ENCODE measurements at regions not wholly inside any gene's neighbourhood (a gene's known extent, or its start where the extent isn't known, plus 50 kb on each side); places are given as distances from the start of the nearest gene placed in this dataset.

GRCh38 chr14:76274324-76274723 lies 101.6 kb upstream of the ESRRB start:
- Histone ChIP-seq H4K20me1 (ENCODE audit: control insufficient read depth, extremely low read depth, insufficient read depth, low read length) (no peaks in the 10 kb centered on the region), H3K4me1 (ENCODE audit: control insufficient read depth, extremely low read depth, insufficient read depth, low read length) (no peaks in the 10 kb centered on the region), H3K9me3 (ENCODE audit: control insufficient read depth, low read depth, low read length) (no peaks in the 10 kb centered on the region), H3K27me3 (ENCODE audit: control insufficient read depth, extremely low read depth, insufficient read depth, low read length) (peaks cover 19% of the 10 kb centered on the region), H3K4me3 (ENCODE audit: control insufficient read depth in 2 of 3, extremely low read depth in 1 of 3, insufficient read depth in 2 of 3, low read depth in 1 of 3, low read length in 3 of 3) (no peak overlapping the region), H2AFZ (ENCODE audit: control insufficient read depth, low read length) (no peak overlapping the region), H3K9ac (ENCODE audit: control insufficient read depth, extremely low read depth, insufficient read depth, low read length) (no peak overlapping the region), H3K9me1 (ENCODE audit: control insufficient read depth, extremely low read depth, insufficient read depth, low read length) (no peaks in the 10 kb centered on the region), H3K4me2 (ENCODE audit: control insufficient read depth, extremely low read depth, insufficient read depth, low read depth, low read length) (no peak overlapping the region), H3K36me3 (ENCODE audit: control insufficient read depth in 2 of 2, extremely low read depth in 1 of 2, insufficient read depth in 2 of 2, low read length in 2 of 2) (no peaks in the 10 kb centered on the region), H3K27ac (ENCODE audit: control insufficient read depth, insufficient read depth, low read length) (no peak overlapping the region), H3K79me2 (ENCODE audit: control insufficient read depth, insufficient read depth, low read length) (no peaks in the 10 kb centered on the region)
- no peak for FAIRE-seq
- no peak for DNase-seq (ENCODE audit: low read depth, low spot score)
- TF ChIP-seq CTCF (optimal IDR thresholded peaks at IDR 0.05 in 1 of 3, IDR thresholded peaks at IDR 0.05 in 1 of 3, conservative IDR thresholded peaks at IDR 0.05 in 1 of 3; ENCODE audit: extremely low read depth in 1 of 3, insufficient read depth in 2 of 3, low read length in 3 of 3) (no peak), EZH2 (IDR thresholded peaks at IDR 0.05; ENCODE audit: low read length) (no peak)
- dilution Hi-C loops (cut with MboI; ENCODE audit: extremely low pct_ligation_motif_present, low sequenced_read_pairs): no loop called here

- Histone ChIP-seq H3K9ac (ENCODE audit: control insufficient read depth, extremely low read depth, insufficient read depth, low read length) (no peak overlapping the region), H3K4me3 (ENCODE audit: control insufficient read depth in 2 of 3, extremely low read depth in 1 of 3, insufficient read depth in 2 of 3, low read depth in 1 of 3, low read length in 3 of 3) (no peak overlapping the region), H3K27ac (ENCODE audit: control insufficient read depth, insufficient read depth, low read length) (no peak overlapping the region), H3K9me3 (ENCODE audit: control insufficient read depth, low read depth, low read length) (no peaks in the 10 kb centered on the region), H4K20me1 (ENCODE audit: control insufficient read depth, extremely low read depth, insufficient read depth, low read length) (no peaks in the 10 kb centered on the region), H3K79me2 (ENCODE audit: control insufficient read depth, insufficient read depth, low read length) (no peaks in the 10 kb centered on the region), H2AFZ (ENCODE audit: control insufficient read depth, low read length) (no peak overlapping the region), H3K27me3 (ENCODE audit: control insufficient read depth, extremely low read depth, insufficient read depth, low read length) (peaks cover 2% of the 10 kb centered on the region), H3K36me3 (ENCODE audit: control insufficient read depth in 2 of 2, extremely low read depth in 1 of 2, insufficient read depth in 2 of 2, low read length in 2 of 2) (no peaks in the 10 kb centered on the region), H3K4me1 (ENCODE audit: control insufficient read depth, extremely low read depth, insufficient read depth, low read length) (no peaks in the 10 kb centered on the region), H3K4me2 (ENCODE audit: control insufficient read depth, extremely low read depth, insufficient read depth, low read depth, low read length) (no peak overlapping the region), H3K9me1 (ENCODE audit: control insufficient read depth, extremely low read depth, insufficient read depth, low read length) (no peaks in the 10 kb centered on the region)
- TF ChIP-seq CTCF (optimal IDR thresholded peaks at IDR 0.05 in 1 of 3, IDR thresholded peaks at IDR 0.05 in 1 of 3, conservative IDR thresholded peaks at IDR 0.05 in 1 of 3; ENCODE audit: extremely low read depth in 1 of 3, insufficient read depth in 2 of 3, low read length in 3 of 3) (no peak), EZH2 (IDR thresholded peaks at IDR 0.05; ENCODE audit: low read length) (no peak)
- FAIRE-seq (no peak), DNase-seq (ENCODE audit: low read depth, low spot score) (no peak)
- dilution Hi-C loops (cut with MboI; ENCODE audit: extremely low pct_ligation_motif_present, low sequenced_read_pairs): no loop called here
Observed at GRCh38 chr14:76277586-76278130, 98.3 kb upstream of the ESRRB start.

Data from keratinocyte (primary cell).